ENCODE measurements at regions not wholly inside any gene's neighbourhood (a gene's known extent, or its start where the extent isn't known, plus 50 kb on each side); places are given as distances from the start of the nearest gene placed in this dataset.
"Not testable (repeated sequence)": the region's sequence is repeated elsewhere in the genome, so short reads cannot be mapped to it uniquely, and the experiment has no call there.

GRCh38 chr18:73006331-73006730 is 138.5 kb upstream of the NETO1 start:
- no peak for DNase-seq (ENCODE audit: low read depth in 2 of 2)

GRCh38 chr18:73004260-73004659 is 136.5 kb upstream of the NETO1 start:
- no peak for DNase-seq (ENCODE audit: low read depth in 2 of 2)

- DNase-seq (ENCODE audit: low read depth in 2 of 2), result no peak
Observed at GRCh38 chr18:72999971-73000607, 132.3 kb upstream of the NETO1 start.

- no peak for DNase-seq (ENCODE audit: low read depth in 2 of 2)
Observed at GRCh38 chr18:72995558-72995957, 127.8 kb upstream of the NETO1 start.

- DNase-seq (ENCODE audit: low read depth in 2 of 2), result no peak
Observed at GRCh38 chr18:72993250-72993649, 125.5 kb upstream of the NETO1 start.

- DNase-seq (ENCODE audit: low read depth in 2 of 2), result no peak
Observed at GRCh38 chr18:72991379-72991778, 123.6 kb upstream of the NETO1 start.

DNA sequence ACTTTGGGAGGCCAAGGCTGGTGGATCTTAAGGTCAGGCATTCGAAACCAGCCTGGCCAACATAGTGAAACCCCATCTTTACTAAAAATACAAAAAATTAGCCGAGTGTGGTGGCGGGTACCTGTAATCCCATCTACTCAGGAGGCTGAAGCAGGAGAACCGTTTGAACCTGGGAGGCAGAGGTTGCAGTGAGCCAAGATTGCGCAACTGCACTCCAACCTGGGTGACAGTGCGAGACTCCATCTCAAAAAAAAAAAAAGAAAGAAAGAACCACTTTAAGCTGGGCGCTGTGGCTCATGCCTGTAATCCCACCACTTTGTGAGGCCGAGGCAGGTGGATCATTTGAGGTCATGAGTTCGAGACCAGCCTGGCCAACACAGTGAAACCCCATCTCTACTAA is 119.8 kb upstream of the NETO1 start:
- DNase-seq (ENCODE audit: low read depth in 2 of 2), result not testable (repeated sequence)

GRCh38 chr18:72986103-72986502 is 118.3 kb upstream of the NETO1 start:
- no peak for DNase-seq (ENCODE audit: low read depth in 2 of 2)

DNA sequence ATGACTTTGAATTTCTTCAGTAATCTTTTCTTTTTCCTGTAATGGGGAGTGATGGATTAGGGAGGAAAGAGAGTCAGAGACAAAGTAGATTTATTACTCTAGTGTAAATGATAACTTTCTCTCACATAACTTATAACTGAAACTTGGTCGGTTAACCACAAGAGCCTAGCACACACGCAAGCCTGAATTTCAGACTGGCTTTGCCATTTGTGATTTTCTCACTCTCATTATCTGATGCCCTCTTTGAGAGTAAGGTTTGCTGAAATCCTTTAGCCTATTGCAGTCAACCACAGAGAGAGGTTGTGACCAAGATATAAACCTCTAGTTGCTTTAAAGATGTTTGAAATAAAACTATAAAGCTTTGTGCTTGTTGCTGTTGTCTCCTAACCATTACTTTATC is 117.9 kb upstream of the NETO1 start:
- DNase-seq (ENCODE audit: low read depth in 2 of 2), result no peak

GRCh38 chr18:72984290-72984689 is 116.5 kb upstream of the NETO1 start:
- no peak for DNase-seq (ENCODE audit: low read depth in 2 of 2)

GRCh38 chr18:72973841-72974240 is 106.1 kb upstream of the NETO1 start:
- DNase-seq (ENCODE audit: low read depth in 2 of 2), result no peak

DNA sequence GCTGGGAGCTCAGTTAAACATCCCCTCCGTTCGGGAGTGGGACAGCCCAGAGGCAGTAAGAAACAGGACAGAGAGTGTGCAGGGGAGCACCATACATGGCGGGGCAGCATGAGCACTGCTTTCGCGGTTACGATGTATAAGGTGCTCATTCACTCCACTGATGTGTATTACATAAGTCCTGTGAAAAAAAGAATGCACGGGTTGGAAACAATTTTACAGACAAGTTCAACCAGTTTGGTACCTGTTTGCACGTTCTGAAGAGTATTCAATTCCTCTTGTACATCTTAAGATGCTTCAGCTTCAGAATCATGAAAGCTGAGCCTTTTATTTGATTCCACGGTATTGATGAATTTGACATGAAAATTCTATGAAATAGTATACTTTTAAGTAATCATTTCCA is 97.8 kb upstream of the NETO1 start:
- no peak for DNase-seq (ENCODE audit: low read depth in 2 of 2)

GRCh38 chr18:72958195-72958594 is 90.4 kb upstream of the NETO1 start:
- not testable (repeated sequence) for DNase-seq (ENCODE audit: low read depth in 2 of 2)

DNA sequence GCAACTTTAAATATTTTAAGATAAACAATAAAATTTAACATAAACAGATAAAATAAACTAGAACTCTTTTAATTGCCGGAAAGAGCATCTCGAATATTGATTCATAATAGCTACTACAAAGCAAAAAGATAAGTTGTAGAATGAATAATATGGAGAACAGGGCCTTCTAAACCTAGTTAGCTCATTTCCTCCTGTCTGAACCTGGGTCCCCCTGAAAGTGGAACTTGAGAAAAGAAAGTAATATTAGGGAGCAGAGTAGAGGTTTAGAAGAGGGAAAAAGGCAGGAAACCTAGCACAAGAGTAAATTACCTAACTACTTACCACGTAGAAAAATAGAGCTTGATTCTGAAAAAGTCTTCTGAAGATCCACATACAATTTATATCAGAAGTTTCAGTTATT is 80.7 kb upstream of the NETO1 start:
- no peak for DNase-seq (ENCODE audit: low read depth in 2 of 2)

DNA sequence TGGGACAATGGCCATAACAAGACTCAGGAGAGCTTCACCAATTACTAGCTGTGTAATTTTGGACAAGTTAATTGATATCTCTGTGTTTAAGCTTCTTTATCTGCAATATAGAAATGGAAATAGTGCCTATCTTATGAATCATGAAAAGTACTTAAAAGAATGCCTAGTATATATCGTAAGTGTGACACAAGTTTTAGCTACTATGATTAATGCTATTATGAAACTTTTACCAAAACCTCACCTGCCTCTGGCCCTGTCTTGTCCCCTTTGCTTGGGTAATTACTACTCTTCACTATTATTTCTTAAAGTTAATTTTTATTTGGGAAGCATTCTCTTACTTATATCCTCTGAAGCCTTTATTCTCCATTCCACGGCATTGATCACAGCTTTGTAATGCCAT is 75.0 kb upstream of the NETO1 start:
- no peak for DNase-seq (ENCODE audit: low read depth in 2 of 2)

DNA sequence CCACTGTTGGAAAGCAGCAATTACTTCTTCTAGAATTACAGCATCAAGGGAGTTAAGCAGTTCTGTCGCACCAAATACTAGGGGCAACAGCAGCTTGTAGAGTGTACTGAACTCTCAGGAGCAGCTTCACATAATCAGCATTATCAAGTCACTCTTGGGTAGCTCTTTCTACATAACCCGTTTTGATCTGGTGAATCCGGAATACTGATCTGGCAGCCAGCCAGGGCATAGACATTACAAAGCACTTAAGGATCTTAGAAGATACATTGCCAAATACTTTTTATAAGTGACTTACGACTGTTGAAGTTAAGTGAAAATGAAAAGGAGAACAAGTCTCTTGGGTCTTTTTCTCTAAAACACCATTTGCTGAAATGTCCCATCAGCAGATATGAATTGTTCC is 73.2 kb upstream of the NETO1 start:
- DNase-seq (ENCODE audit: low read depth in 2 of 2), result no peak

- DNase-seq (ENCODE audit: low read depth in 2 of 2), result no peak
Observed at GRCh38 chr18:72940509-72940908, 72.7 kb upstream of the NETO1 start.

DNA sequence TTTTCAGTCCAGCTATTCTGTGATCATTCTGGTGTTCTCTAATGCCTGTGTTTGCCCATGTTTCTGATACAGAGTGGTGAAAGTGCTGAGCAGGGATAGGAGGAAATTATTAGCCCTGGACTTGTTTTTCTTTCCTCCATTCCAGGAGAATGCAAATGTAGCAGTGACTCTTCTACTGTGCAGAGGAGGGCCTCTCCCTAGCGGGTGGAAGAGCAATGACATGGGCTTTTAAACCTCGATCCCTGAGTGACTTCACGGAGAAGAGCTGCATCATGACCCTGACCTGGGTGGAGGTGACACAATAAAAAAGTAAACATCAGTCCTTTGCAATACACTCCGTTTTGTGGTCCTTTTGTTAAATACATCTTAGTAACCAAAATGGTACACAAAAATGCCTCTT is 68.0 kb upstream of the NETO1 start:
- no peak for DNase-seq (ENCODE audit: low read depth in 2 of 2)

DNA sequence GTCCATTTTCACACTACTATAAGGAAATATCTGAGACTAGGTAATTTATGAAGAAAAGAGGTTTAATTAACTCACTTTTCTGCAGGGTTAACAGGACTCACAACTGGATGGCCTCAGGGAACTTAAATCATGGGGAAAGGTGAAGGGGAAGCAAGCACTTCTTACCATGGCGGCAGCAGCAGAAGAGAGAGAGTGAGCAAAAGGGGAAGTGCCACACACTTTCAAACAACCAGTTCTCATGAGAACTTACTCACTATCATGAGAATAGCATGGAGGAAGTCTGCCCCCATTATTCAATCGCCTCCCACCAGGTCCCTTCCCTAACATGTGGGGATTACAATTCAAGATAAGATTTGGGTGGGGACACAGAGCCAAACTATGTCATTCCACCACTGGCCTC is 55.1 kb upstream of the NETO1 start:
- no peak for DNase-seq (ENCODE audit: low read depth in 2 of 2)
